ENCODE measurements at regions not wholly inside any gene's neighbourhood (a gene's known extent, or its start where the extent isn't known, plus 50 kb on each side); places are given as distances from the start of the nearest gene placed in this dataset.
"Not testable (repeated sequence)": the region's sequence is repeated elsewhere in the genome, so short reads cannot be mapped to it uniquely, and the experiment has no call there.

DNA sequence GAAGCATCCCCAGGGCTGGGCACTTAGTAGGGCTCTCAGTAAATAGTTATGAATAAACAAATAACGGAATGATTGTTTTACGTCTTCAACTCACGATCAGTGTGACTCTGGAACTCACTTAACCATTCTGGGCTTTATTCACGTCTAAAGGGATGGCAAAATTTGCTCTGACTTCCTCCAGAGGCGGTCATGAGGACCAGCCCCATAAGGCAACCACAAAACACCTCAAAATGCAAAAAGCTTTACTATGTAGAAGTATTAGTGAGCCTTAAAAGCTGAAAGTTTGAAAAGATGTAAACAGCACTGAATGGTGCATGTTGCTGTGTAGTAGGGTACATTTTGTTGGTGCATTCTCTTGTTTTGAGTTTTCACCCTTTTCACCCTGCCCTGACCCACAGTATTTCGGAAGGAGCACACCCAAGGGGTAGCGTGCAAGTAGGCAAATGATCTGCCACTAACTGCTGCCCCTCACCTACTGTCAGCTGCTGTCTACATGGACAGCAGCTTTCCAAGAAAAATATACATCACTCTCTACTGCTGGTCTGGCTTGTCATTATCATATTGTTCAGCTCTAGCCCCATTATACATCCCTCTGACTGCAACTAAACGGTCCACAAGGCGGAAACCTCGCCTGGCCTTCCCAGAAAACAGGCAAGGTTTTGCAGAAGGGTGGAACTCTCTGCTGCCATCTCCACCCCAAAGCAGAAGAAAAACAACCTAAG, 308.5 kb upstream of the PROK2 start:
- FAIRE-seq = no peak

DNA sequence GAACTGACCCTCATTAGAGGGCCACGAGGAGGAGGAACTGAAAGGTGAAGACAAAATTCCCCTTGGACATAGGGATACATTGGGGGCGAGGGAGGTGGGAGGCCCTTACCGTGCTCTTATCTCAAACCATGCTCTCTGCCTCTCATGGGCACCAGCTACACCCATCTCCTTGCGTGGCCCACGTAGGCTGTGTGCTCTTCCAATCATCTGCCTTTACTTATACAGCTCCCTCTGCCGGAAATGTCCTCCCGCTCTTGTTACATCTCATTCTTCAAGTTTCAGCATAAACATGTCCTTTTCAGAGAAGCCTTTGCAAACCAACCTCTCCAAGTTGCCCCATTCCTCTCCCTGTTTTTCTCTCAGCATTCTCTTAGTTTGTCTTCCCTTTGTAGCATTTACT, 307.8 kb upstream of the PROK2 start:
- FAIRE-seq = no peak

DNA sequence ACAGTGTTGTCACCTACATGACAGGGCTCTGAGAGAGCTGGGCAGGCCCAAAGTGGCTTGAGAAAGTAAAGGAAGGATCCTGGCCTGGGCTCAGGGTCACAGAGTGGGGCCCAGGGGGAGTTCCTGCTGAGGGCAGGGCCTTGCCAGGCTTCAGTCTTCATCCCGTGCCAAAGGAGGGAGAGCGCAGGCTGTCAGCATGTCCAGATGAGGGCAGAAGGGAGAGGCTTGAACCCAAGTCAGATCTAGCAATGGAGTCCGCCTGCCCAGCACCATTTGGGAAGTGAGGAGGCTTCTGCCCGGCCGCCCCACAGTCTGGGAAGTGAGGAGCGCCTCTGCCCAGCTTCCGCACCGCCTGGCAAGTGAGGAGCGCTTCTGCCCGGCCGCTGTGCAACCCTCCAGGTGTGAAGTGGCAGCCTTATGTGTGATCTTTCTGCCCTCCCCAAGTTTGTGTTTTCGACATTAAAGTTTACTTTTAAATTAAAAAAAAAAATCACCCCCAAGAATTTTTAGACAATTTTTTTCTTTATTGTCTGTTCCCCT, 303.6 kb upstream of the PROK2 start:
- no peak for FAIRE-seq

DNA sequence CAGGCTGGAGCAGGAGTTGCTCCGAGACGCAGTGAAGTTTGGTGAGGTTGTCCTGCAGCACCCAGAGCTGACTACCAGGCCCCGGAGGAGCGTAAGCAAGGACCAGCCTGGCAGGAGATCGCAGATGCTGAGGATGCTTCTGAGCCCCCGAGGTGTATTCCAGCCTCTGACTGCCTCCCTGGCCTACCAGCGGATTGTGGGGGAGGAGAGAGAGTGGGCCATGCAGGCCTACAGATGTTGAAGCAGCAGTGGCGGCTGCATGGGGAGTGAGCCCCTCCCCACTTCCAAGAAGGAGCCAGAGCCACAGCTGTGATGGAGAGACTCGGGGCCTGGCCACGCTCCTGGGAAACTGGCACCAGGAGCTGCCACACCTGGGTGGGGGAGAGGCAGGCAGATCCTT, 302.5 kb upstream of the PROK2 start:
- FAIRE-seq = no peak

DNA sequence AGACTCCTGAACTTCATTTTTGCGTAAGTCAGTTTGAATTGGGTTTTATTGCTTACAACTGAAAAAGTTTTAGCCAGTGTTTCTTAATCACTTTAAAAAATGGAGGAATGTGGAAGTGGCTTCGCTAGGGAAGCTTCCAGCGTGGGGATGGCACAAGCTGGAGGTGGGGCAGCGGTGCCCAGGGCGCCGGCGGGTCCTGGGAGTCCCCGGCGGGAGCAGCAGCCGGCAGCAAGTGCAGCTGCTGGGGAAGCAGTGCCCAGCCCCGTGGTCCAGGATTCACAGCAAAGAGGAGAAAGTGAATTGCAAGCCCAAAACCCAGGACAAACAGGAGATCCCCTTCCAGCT, 301.8 kb upstream of the PROK2 start:
- FAIRE-seq = no peak

DNA sequence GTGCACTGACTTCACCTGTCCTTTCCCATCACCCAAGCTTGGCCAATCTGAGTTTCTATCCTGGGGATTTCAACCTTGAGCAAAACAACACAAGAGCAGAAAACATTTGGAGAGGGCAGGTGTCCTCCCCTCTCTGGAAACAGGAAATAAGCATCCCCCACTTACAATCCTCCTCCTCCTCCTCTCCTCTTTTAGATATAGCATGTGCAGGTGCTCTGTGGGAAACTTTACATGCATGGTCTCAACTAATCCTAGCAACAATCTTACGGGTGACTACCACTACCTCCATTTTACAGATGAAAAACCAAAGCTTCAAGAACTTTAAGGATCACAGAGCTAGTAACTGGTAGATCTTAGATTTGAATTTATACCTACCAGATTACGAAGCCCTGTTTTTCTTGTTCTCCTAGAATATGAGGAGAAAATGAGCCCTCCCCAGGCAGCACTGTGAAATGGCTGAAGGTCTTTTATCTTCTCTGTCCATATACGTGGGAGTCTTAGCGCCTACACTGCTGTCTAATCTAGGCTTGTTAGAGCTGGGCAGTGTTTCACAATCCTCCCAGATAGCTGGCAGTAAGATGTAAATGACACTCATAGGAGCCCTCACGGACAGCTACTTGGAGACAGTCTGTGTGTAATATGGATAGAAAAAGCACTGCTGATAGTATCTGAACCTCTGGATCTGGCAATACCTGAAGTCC, 301.2 kb upstream of the PROK2 start:
- FAIRE-seq = no peak

DNA sequence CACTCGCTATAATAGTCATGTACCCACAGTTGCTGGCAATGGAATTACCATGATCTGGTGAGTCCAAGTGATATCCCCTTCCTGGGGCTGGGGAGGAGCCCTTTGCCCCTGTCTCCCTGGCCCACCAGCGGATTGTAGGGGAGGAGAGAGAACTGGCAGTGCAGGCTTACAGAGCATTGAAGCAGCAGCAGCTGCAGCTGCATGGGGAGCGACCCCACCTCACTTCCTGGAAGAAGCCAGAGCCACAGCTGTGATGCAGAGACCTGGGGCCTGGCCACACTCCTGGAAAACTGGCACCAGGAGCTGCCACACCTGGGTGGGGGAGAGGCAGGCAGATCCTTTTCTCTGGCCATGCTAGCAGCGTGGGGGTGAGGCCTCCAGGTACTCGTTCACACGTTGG, 300.1 kb upstream of the PROK2 start:
- FAIRE-seq = no peak

DNA sequence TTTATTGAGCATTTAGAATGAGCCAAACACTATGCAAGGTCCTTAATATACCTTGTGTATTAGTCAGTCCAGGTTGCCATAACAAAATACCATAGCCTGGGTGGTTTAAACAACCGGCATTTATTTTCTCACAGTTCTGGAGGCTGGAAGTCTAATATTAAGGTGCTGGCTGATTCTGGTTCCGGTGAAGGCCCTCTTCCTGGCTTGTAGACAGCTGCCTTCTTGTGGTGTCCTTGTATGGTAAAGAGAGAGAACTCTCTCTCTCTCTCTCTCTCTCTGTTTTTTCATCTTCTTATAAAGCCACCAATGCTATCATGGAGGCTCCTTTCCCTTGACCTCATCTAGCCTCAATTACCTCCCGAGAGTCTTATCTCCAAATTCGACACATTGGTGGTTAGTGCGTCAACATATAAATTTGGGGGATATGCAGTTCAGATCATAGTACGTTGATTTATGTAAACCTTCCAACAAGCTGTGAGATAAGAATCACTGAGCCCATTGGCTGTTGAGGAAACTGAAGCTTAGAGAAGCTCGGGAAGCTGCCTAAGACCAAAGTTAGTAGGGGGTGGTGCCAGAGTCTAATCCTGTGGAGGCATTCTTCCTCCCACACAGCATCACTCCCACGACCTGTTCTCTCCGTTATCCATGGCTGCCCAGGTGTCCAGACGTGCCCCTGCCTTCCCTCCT, 298.0 kb upstream of the PROK2 start:
- FAIRE-seq = no peak

DNA sequence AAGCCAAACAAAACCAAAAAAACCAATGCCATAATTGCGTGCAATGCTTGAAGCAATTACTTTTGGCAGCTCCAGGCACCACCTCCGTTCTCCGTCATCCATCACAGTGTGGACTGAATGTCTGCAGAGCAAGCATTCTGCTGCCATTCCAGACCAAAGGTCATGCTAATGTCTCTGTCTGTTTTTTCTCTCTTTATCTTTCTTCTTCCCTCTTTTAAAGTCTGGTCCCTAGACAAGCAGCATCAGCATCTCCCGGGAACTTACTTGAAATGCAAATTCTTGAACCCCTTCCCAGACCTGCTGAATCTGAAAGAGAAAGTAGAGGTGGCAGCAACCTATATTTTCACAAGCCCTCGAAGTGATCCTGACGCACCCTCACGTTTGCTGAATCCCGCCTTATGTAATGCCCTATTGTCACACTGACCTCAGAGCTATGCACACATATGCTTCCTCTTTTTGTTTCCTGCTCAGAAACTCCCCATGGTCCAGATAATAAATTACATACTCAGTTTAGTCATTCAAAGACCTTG, 297.3 kb upstream of the PROK2 start:
- FAIRE-seq = no peak

DNA sequence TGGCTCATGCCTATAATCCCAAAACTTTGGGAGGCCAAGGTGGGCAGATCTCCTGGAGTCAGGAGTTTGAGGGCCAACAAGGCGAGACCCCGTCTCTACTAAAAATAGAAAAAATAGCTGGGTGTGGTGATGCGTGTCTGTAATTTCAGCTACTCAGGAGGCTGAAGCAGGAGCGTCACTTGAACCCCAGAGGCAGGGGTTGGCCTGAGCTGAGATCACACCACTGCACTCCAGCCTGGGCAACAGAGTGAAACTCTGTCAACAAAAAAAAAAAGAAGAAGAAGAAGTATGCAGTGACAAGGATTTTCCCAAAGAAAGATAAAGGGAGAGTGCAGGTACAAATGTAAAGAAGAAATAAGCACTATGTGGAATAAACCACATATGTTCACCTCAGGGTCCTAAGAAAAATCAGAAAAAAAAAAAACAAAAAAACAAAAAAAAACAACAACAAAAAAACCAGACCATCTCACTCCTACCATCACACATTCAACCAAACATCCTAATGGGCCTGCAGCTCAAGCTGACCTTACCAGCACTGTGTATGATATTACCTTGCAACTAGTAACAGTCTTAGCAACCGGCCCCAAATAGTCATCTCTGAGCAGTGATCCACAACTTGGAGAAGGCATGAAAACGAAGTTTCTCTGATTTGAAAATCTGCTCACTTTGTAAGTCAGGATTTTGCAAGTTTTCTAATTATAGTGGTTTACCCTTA, 296.7 kb upstream of the PROK2 start:
- FAIRE-seq = no peak

DNA sequence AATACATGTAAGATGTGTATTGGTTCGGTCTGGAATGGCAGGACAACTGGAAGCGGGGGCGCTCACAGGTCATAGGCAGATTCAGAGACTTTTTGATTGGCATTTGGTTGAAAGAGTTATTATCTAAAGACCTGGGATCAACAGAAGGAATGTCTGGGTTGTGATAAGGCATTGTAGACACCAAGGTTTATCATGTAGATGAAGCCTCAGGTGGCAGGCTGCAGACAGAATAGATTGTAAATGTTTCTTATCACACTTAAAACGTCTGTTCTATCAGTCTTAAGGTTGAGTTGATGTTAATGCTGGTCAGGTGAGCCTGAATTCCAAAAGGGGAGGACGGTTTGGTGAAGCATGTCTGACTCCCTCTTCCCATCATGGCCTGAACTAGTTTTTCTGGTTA, 295.9 kb upstream of the PROK2 start:
- FAIRE-seq = no peak

DNA sequence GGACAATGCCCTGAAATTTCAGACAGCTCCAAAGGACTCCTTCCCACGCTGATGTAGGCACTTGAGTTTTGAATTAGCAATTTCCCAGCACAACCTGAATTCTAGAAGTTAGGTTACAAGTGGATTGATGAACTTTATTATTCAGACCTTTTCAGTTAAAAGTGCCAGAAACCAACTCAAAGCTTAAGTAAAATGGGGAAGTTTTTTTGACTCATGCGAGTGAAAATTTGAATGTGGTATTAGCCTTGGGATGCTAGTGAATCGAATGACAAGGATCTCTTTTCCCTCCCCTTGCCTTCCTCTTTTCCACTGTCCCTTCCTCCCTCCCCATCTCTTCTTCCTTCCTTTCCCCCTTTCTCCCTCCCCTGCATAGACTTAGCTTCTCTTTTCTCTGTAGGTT, 295.1 kb upstream of the PROK2 start:
- FAIRE-seq = no peak

DNA sequence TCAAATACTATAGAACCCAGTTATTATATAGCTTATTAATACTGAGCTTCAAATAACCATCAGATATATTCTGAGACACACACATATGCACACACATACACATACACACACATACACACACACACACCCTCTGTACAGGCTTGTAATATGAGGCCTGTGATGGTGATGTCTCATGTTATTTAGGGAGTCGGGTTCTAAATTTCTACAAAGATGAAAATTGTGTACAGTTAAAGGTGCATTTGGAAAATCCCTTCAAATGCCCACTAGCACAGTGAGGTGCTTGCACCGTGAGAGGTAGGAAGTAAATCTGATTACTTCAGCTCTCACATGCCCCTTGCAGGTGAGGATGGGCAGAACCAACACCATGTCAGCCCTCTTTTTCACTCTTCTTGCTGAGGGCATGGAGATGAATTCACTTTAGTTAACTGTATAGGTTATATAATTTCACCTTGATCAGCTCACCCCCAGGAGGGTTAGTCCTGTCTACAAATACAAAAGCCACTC, 294.5 kb upstream of the PROK2 start:
- FAIRE-seq = no peak

DNA sequence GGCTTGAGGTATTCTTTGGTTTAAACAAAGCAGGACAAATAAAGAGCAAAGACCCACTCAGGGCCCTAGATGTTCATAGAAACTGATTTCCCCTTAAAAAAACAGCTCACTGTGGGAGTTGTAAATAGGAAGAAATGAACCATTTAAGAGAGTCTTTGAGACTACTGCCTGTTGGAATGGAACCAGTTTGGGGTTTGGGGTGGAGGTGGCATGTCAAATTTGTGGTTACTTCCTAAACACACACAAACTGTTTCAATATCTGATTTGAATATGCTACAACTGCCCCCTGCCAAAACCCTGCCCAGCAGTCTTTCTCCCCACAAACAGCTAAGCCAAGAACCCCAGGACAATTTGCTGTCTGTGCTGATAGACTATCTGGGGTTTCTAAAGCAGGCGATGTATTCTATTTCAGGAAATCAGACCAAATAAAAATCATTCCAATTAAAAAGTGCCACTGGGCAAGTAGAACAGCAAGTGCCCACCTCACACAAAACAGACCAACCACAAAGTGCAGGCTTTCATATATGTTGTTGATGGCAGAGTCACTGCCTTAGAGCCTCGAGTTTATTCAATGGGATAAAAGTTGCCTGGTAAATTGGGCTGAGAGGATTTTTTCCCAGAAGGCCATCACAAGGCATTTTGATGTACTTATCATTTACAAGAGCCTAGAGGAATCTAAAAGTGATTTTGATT, 293.9 kb upstream of the PROK2 start:
- no peak for FAIRE-seq

DNA sequence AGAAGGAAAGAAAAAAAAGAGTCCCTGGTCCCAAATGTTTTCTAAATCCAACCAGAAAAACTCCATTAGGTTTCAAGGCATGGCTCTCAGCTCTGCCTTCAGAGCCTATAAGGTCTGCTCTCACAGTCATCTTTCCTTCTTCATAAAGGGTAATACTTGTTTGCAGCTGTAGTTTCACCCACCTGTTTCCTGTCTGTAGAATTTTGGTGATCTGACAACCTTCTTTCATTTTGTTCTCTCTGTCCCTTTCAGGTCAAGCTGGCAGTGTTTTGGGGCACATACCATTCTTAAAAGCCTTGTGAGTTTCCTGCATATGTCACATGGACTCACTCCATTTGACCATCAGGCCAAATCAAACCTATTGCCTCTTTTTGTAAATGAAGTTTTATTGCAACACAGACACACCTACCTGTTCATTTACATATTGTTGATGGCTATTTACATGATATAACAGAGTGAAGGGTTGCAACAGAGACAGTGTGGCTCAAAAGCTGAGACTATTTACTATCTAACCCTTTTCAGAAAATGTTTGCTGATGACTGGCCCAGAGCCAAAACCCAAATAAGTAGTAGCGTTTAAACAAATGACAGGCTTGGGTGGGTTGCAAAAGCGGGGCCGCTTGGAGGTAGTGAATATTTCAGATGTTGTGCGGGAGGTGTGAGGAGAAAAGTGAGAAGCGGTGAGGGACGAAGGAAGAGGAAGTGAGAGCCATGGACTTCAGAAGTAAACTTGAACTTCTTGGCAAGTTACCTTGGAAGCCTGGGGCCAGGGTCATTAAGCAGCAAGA, 292.7 kb upstream of the PROK2 start:
- no peak for FAIRE-seq

DNA sequence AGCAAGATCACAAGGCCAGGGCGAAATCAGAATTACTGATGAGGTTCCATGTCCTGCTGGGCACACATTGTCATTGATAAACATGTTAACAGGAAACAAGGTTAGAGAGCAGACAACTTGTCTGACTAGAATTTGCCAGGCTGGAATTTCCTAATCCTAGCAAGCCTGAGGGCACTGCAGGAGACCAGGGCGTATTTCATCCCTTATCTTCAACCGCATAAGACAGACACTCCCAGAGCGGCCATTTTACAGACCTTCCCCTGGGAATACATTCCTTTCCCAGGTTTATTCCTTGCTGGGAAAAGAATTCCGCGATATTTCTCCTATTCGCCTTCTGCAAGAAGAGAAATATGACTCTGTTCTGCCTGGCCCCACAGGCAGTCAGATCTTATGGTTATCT, 290.9 kb upstream of the PROK2 start:
- not testable (repeated sequence) for FAIRE-seq

DNA sequence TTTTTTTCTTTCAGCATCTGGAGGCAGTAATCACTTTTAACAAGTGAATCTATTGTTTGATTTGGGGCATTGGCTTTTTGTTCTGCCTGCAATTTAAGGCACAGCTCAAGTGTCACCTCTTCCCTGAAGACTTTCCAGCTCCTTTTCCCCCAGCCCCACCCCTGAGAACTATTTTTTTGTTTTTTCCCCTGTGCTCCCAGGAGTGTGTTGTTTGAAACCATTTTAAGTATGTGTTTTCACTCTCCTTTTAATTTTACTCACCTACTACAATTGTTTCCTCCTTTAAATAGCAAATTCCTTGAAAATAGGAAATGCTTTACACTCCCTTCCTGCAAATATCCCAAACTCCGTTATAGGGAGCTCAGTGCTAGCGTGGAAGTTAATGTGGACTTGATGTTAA, 286.7 kb upstream of the PROK2 start:
- no peak for FAIRE-seq

DNA sequence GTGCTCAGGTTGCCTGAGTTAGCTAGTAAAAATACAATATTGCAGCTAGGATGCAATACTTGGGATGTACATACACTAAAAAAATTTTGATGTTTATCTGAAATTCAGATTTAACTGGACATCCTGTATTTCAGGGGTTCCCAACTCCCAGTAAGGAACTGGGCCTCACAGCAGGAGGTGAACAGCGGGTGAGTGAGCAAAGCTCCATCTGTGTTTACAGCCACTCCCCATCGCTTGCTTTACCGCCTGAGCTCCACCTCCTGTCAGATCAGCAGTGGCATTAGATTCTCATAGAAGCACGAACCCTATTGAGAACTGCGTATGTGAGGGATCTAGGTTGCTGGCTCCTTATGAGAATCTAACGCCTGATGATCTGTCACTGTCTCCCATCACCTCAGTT, 285.1 kb upstream of the PROK2 start:
- FAIRE-seq = no peak

DNA sequence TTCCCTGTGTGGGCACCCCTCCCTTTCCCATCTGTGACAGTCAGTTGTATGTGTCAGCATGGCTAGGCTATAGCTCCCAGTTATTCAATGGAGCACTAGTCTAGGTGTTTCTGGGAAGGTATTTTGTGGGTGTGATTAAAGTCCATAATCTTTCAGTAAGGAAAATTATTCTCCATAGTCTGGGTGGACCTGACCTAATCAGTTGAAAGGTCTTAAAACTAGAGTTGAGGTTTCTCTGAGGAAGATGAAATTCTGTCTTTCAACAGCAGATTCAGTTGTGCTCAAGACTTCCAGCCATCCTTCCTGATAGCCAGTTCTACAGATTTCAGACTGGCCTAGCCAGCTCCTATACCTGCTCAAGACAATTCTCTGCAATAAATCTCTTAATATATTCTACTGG, 284.6 kb upstream of the PROK2 start:
- FAIRE-seq = no peak

DNA sequence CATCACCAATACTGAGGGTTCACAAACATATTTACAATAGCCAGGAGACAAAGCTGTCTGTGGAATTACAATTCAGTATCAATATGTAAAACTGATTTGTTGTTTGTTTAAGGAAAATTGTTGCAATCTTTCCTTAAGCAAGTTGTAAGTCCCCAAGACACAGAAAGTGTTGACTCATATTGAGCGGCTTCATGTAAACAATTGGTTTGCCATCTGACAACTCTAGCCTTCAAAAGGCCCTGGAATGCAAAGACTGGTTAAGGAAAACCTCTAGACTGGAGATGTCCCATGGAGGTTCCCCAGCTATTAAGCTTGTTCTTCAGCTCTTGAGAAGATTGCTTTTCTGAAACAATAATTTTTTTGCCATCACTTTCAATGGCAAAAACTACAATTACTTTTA, 283.7 kb upstream of the PROK2 start:
- no peak for FAIRE-seq

DNA sequence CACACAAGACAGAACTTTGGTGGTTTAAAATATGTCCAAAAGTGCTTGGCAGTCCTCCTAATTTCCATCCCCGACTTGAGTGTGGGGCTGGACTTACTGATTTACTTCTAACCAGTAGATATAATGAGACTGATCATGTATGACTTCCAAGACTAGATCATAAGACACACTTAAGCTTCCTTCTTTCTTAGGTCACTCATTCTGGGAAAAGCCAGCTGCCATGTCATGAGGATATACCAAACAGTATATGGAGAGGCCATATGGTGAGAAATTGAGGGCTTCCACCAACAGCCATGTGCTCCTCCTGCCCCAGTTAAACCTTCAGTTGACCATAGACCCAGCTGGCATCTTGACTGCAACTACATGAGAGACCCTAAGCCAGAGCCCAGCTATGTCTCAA, 282.8 kb upstream of the PROK2 start:
- FAIRE-seq = no peak
